ENCODE measurements at regions not wholly inside any gene's neighbourhood (a gene's known extent, or its start where the extent isn't known, plus 50 kb on each side); places are given as distances from the start of the nearest gene placed in this dataset.
A peak's percentile ranks its signal among the peaks of the same experiment; 100 is the strongest.

DNA sequence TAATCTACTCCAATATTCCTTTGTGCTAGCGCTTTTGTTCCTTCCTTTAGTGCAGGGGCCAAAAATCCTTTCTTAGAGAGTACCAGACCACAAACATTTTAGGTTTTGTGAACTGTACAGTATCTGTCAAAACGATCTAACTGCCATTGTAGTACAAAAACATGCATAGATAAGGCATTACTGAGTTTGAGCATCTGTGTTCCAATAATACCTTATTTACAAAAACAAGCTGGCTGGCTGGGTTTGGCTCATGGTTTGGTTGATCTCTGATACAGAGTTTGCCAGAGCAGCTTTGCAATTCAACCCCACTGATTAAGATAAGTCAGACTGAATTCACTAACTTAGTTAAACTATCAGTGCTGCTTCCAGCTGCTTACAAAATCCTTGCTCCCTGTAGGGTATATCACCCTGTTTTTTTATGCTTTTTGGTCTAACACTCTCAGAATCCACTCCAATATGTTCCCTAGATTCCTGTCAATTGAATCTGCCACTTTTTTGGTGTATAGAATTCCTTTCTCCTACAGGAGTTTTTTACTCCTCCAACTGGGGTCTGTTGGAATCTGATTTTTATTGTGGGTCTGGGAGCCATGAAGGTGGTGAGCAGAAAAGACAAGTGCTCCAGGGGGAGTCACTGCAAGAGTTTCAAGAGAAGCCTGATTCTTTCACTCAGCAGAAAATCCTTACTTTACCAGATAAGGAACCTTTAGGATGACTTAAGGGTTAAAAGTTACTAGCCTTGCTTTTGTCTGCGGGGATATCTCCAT is 1399.4 kb downstream of the EFNB2 start:
- DNase-seq (ENCODE audit: low spot score), result no peak

DNA sequence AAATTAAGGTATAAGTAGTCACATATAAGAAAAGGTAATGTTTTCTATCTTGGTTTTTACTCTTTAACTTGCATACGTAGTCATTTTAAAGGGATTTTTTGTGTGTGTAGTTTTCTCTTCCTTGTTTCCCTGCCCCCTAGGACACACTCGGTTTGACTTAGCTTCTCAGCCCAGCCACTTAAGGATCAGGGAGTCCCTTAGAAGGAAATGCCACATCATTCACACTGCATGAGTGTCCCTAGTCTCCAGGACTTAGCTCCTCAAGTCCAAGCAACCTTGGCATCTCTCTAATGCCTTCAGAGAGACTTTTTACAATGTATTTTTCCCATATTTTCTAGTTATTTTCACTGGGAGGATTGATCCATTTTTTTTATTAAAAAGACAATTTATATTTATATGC is 1407.7 kb downstream of the EFNB2 start:
- DNase-seq (ENCODE audit: low spot score), result no peak

DNA sequence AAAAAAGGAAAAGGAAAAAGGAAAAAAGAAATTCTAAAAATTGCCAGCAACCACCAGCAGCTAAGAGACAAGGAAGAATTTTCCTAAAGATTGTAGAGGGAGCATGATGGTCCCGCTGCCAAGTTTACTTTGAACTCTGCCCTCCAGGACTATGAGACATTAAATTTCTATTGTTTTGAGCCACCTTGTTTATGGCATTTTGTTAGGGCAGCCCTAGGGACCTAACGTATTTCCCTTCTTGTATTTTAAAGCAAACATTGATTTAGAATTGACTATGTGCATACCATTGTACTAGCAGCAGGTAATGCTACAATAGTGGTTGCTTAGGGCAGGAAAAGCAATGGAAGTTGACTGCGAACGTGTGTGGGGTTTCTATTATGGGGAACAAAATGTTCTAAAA is 1414.2 kb downstream of the EFNB2 start:
- no peak for DNase-seq (ENCODE audit: low spot score)

GRCh38 chr13:105118426-105118985 is 1417.0 kb downstream of the EFNB2 start:
- no peak for DNase-seq (ENCODE audit: low spot score)

DNA sequence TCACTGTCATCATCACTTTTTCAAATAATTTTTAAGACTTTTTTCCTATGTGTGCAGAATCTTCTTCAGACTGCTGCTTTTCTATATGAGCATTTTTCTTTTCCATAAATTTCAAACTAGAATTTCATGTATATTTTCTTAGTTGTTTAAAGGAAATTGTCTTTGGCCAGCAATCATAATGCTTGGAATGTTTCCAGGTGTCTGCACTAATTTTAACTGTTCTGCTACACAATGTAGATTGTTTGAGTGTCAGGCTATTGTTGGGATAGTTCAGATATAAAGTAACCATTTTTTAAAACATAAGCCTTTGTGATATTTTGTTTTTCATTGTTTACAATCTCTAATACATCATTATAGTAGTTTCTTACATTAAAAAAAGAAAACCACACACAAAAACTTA is 1418.5 kb downstream of the EFNB2 start:
- no peak for DNase-seq (ENCODE audit: low spot score)

DNA sequence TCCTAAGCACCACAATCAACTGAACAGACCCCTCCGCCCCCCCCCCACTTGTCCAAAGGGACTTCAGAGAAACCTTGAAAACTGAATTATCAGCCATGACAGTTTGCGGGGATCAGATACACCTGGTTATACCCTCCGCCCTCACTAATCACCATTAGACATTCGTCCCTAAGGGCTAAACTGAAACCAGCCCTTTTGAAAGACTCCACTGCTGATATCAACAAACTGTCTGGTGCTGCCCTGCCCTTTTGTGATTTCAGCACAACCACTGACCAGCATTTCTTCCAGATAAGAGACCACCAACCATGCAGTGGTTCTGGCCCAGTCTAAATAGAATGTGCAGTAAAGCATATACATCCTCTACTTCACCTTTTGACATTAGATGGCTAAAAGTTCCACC is 1422.9 kb downstream of the EFNB2 start:
- no peak for DNase-seq (ENCODE audit: low spot score)

GRCh38 chr13:105107781-105108180 is 1427.7 kb downstream of the EFNB2 start:
- no peak for DNase-seq (ENCODE audit: low spot score)

DNA sequence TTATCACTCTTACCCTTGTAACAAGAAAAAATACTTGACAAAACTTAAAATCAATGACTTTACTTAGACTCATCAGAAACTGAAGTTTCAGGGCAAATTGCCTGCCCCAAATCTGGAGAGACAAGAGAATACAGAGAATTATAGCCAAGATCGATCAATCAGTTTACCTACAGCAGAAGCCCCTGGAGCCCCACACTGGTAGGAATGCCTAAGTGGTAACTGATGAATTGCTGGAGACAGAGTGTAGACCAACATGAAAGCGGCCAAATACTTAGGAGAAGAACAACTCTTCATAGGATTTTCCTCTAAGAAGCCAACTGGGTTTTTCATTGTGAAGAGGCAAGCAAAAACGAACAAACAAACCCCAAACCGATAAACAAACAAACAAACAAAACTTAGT is 1430.0 kb downstream of the EFNB2 start:
- no peak for DNase-seq (ENCODE audit: low spot score)

DNA sequence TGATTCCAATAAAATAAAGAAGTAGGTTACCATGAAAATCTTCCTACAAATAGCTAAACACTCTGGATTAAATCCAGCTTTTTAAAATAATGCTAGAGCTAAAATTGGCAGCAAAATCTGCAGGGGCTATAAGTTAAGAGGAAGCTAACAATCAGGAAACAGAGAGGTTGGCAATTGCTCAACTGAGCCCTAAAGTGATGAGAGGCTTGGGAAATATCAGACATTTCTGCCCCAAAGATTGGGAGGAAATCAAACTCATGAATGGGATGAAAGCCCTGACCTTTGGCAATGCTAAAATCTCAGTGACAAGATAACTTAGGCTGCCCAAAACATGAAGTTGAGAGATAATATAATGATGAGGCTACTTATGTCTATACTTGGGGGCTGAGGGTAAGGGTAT is 1437.9 kb downstream of the EFNB2 start:
- no peak for DNase-seq (ENCODE audit: low spot score)

- DNase-seq (ENCODE audit: low spot score), result no peak
Observed at GRCh38 chr13:105089858-105090643, 1445.4 kb downstream of the EFNB2 start.

GRCh38 chr13:105087945-105088344 is 1447.5 kb downstream of the EFNB2 start:
- DNase-seq (ENCODE audit: low spot score), result no peak

- DNase-seq (ENCODE audit: low spot score), result no peak
Observed at GRCh38 chr13:105084931-105085330, 1450.5 kb downstream of the EFNB2 start.

DNA sequence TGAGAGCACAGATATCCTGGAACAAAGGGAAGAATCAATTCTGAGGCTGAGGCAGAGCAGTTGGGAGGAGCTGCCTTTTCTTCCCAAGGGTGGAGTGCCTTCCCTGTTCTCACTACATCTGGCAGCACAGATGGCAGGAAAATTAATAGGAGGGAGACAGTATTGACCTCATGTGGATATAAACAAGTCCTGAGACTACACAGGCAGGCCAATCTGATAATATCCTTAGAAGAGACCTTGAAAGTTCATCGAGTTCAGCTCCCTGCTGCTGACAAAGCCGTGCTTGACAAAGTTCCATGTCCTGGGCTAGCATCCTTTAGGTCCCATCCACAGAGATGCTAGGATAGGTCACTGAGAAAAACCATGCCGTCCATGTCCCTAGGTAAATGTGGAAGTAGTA is 1451.5 kb downstream of the EFNB2 start:
- peak; percentile 3 for DNase-seq (ENCODE audit: low spot score)

- no peak for DNase-seq (ENCODE audit: low spot score)
Observed at GRCh38 chr13:105074755-105075154, 1460.7 kb downstream of the EFNB2 start.

GRCh38 chr13:105073041-105073440 is 1462.4 kb downstream of the EFNB2 start:
- DNase-seq (ENCODE audit: low spot score), result no peak

- DNase-seq (ENCODE audit: low spot score), result no peak
Observed at GRCh38 chr13:105070452-105070851, 1465.0 kb downstream of the EFNB2 start.

DNA sequence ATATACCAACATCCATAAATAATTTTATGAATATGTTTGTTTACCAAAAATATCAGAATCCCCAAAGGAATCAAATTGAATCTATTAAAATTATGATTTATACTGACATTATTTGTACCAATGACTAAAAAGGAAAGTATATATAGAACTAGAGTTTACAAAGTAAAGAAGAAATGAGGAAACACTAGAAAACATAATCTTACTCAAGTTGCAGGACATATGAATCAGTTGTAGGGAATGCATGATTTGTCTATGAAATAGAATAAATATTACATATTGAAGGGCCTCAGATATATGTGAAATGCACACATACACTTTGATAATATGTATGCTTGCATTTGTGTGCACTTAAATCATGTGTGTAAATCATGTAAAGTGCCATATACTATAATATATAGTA is 1466.4 kb downstream of the EFNB2 start:
- DNase-seq (ENCODE audit: low spot score), result no peak

- DNase-seq (ENCODE audit: low spot score), result no peak
Observed at GRCh38 chr13:105063676-105064075, 1471.8 kb downstream of the EFNB2 start.

- DNase-seq (ENCODE audit: low spot score), result no peak
Observed at GRCh38 chr13:105059786-105060185, 1475.7 kb downstream of the EFNB2 start.

DNA sequence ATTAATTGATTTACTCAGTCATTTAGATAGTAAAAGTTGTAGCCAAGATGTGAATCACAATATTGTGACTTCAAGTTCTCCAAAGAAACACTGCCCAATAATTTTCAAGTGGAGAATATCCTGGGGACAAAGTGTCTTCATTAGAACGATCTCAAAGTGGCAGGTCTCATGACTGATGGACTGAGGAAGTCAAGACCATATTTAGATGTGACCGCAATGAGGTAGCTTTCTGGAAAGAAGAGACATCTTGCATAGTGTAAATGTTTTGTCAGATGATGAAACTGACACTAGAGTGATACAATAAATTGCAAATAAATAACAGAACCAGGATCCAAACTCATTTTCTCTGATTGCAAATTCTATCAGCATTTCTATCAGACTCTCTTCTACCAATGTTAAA is 1476.9 kb downstream of the EFNB2 start:
- no peak for DNase-seq (ENCODE audit: low spot score)

DNA sequence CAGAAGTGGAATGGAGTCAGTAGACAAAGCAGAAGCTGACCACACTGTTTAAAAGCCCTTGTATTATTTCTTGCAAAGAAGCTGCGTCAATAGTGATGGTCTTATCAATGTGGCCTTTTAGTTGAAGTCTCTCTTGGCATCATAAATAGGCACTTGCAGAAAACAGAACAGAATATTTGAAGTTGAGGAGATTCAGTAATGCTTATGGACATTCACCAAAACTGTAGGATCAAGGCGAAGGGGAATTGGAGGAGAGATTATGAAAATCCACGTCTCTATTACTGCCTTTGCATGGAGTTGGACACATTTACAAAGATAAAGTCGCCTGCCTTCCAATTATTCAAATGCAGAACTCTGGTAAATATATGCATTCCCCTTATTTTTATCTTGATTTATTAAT is 1482.8 kb downstream of the EFNB2 start:
- DNase-seq (ENCODE audit: low spot score), result no peak

DNA sequence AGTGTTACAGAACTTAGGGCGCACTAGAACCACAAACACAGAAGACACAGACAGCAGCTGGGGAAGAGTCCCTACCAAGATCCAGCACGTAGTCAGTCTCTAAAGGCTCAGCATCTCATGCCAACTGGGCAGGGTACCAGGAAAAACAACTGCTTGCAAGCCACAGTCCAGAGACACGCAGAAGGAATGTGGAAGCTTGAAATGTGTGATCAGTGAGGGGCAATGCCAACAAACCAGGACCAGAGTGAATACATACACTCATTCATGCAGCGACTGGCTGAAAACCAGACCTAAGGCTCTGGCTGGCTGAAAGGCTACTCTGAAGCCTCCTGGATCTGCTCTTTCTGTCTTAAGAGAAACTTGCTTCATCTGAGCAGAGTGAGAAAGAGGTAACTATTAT is 1484.8 kb downstream of the EFNB2 start:
- no peak for DNase-seq (ENCODE audit: low spot score)

- DNase-seq (ENCODE audit: low spot score), result no peak
Observed at GRCh38 chr13:105048677-105049076, 1486.8 kb downstream of the EFNB2 start.

Data from cerebellar cortex (tissue), 1 donor.